ENCODE measurements at regions not wholly inside any gene's neighbourhood (a gene's known extent, or its start where the extent isn't known, plus 50 kb on each side); places are given as distances from the start of the nearest gene placed in this dataset.

DNA sequence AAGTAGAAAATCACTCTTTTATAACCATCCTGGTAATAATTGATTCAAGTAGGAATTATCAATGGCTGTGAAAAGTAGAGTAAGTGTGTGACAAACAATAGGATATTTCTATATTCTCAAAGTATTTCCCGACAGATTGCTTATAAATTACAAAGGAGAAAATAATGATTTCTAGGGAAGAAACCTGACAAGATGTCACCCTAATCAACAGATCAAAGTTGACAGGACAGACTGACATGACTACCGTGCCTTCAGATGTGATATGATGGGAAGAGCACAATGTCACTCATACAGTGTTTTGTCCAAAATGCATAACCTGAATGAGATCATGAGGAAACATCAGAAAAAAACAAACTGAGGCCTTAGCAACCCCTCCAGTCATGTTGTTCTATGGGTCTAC is 53.9 kb upstream of the TRIO start:
- 93% methylated on average over 2 of the region's 2 CpGs for WGBS
- TF ChIP-seq FOXA2 (IDR thresholded peaks at IDR 0.05) (no peak), NR2F2 (IDR thresholded peaks at IDR 0.05) (no peak), HNF4G (IDR thresholded peaks at IDR 0.05) (no peak), GABPA (IDR thresholded peaks at IDR 0.05 in 1 of 2, conservative IDR thresholded peaks at IDR 0.05 in 1 of 2) (no peak), SP1 (IDR thresholded peaks at IDR 0.05) (no peak), FOXA1 (IDR thresholded peaks at IDR 0.05) (no peak), TAF1 (conservative IDR thresholded peaks at IDR 0.05) (no peak), JUND (IDR thresholded peaks at IDR 0.05) (no peak), RXRA (IDR thresholded peaks at IDR 0.05) (no peak), RAD21 (IDR thresholded peaks at IDR 0.05) (no peak), EGR1 (IDR thresholded peaks at IDR 0.05; ENCODE audit: low read depth in 2 of 2) (no peak)
- TF ChIP-seq, protein P1, sequence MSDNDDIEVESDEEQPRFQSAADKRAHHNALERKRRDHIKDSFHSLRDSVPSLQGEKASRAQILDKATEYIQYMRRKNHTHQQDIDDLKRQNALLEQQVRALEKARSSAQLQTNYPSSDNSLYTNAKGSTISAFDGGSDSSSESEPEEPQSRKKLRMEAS (IDR thresholded peaks at IDR 0.05), result no peak
- TF ChIP-seq, protein P2, sequence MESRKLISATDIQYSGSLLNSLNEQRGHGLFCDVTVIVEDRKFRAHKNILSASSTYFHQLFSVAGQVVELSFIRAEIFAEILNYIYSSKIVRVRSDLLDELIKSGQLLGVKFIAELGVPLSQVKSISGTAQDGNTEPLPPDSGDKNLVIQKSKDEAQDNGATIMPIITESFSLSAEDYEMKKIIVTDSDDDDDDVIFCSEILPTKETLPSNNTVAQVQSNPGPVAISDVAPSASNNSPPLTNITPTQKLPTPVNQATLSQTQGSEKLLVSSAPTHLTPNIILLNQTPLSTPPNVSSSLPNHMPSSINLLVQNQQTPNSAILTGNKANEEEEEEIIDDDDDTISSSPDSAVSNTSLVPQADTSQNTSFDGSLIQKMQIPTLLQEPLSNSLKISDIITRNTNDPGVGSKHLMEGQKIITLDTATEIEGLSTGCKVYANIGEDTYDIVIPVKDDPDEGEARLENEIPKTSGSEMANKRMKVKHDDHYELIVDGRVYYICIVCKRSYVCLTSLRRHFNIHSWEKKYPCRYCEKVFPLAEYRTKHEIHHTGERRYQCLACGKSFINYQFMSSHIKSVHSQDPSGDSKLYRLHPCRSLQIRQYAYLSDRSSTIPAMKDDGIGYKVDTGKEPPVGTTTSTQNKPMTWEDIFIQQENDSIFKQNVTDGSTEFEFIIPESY (IDR thresholded peaks at IDR 0.05), result no peak
- TF ChIP-seq, protein P3, sequence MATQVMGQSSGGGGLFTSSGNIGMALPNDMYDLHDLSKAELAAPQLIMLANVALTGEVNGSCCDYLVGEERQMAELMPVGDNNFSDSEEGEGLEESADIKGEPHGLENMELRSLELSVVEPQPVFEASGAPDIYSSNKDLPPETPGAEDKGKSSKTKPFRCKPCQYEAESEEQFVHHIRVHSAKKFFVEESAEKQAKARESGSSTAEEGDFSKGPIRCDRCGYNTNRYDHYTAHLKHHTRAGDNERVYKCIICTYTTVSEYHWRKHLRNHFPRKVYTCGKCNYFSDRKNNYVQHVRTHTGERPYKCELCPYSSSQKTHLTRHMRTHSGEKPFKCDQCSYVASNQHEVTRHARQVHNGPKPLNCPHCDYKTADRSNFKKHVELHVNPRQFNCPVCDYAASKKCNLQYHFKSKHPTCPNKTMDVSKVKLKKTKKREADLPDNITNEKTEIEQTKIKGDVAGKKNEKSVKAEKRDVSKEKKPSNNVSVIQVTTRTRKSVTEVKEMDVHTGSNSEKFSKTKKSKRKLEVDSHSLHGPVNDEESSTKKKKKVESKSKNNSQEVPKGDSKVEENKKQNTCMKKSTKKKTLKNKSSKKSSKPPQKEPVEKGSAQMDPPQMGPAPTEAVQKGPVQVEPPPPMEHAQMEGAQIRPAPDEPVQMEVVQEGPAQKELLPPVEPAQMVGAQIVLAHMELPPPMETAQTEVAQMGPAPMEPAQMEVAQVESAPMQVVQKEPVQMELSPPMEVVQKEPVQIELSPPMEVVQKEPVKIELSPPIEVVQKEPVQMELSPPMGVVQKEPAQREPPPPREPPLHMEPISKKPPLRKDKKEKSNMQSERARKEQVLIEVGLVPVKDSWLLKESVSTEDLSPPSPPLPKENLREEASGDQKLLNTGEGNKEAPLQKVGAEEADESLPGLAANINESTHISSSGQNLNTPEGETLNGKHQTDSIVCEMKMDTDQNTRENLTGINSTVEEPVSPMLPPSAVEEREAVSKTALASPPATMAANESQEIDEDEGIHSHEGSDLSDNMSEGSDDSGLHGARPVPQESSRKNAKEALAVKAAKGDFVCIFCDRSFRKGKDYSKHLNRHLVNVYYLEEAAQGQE (IDR thresholded peaks at IDR 0.05), result no peak
- no peak for DNase-seq (ENCODE audit: low spot score)
- H3K4me3 ChIP-seq (ENCODE audit: low read depth in 1 of 3, low read length in 3 of 3), result no peak overlapping the region
- no peak overlapping the region for H3K9ac ChIP-seq (ENCODE audit: low read depth in 1 of 2, low read length in 2 of 2)
- H3K4me1 ChIP-seq (ENCODE audit: control insufficient read depth in 4 of 4, insufficient read depth in 4 of 4, low read length in 3 of 4), result no peaks in the 10 kb centered on the region
- H3K27me3 ChIP-seq (ENCODE audit: control insufficient read depth in 4 of 4, insufficient read depth in 4 of 4, low read length in 3 of 4), result no peaks in the 10 kb centered on the region
- H3K9me3 ChIP-seq (ENCODE audit: control insufficient read depth in 4 of 4, low read length in 3 of 4), result no peaks in the 10 kb centered on the region
- no peak overlapping the region for H3K27ac ChIP-seq (ENCODE audit: low read depth in 1 of 2, low read length in 2 of 2)
- H3K36me3 ChIP-seq (ENCODE audit: control insufficient read depth in 4 of 4, insufficient read depth in 3 of 4, low read depth in 1 of 4, low read length in 3 of 4), result no peaks in the 10 kb centered on the region

DNA sequence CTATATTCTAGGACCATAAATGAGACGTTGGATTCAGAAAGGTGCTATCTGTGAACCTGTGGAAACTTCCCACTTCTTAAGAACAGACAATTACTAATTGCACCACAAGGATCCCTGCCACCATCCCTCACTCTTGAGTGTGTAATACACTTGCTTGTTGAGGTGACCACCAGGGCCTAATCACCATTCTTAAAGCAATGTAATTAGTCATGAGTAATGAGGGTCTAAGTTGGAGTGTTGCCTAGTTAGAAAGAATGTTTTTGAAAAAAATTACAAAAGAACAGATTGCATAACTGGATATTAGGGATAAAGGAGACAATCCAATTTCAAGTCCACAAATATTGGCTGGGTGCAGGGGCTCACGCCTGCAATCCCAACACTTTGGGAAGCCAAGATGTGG is 56.9 kb upstream of the TRIO start:
- no peaks in the 10 kb centered on the region for H3K9me3 ChIP-seq (ENCODE audit: control insufficient read depth in 4 of 4, low read length in 3 of 4)
- no peak overlapping the region for H3K9ac ChIP-seq (ENCODE audit: low read depth in 1 of 2, low read length in 2 of 2)
- DNase-seq (ENCODE audit: low spot score), result no peak
- H3K36me3 ChIP-seq (ENCODE audit: control insufficient read depth in 4 of 4, insufficient read depth in 3 of 4, low read depth in 1 of 4, low read length in 3 of 4), result no peaks in the 10 kb centered on the region
- H3K4me3 ChIP-seq (ENCODE audit: low read depth in 1 of 3, low read length in 3 of 3), result no peak overlapping the region
- H3K27me3 ChIP-seq (ENCODE audit: control insufficient read depth in 4 of 4, insufficient read depth in 4 of 4, low read length in 3 of 4), result no peaks in the 10 kb centered on the region
- H3K27ac ChIP-seq (ENCODE audit: low read depth in 1 of 2, low read length in 2 of 2), result no peak overlapping the region
- no peaks in the 10 kb centered on the region for H3K4me1 ChIP-seq (ENCODE audit: control insufficient read depth in 4 of 4, insufficient read depth in 4 of 4, low read length in 3 of 4)
- WGBS, result 85% methylated on average over 2 of the region's 2 CpGs
- no peak for TF ChIP-seq RXRA (IDR thresholded peaks at IDR 0.05)
- TF ChIP-seq HNF4G (IDR thresholded peaks at IDR 0.05), result no peak
- TF ChIP-seq HNF4A (conservative IDR thresholded peaks at IDR 0.05), result no peak
- TF ChIP-seq TAF1 (conservative IDR thresholded peaks at IDR 0.05), result no peak
- TF ChIP-seq, protein P3 (IDR thresholded peaks at IDR 0.05), result no peak
- no peak for TF ChIP-seq GABPA (IDR thresholded peaks at IDR 0.05 in 1 of 2, conservative IDR thresholded peaks at IDR 0.05 in 1 of 2)
- TF ChIP-seq NR2F2 (IDR thresholded peaks at IDR 0.05), result no peak
- TF ChIP-seq FOXA2 (IDR thresholded peaks at IDR 0.05), result no peak
- TF ChIP-seq, protein P4, sequence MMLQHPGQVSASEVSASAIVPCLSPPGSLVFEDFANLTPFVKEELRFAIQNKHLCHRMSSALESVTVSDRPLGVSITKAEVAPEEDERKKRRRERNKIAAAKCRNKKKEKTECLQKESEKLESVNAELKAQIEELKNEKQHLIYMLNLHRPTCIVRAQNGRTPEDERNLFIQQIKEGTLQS (IDR thresholded peaks at IDR 0.05), result no peak
- TF ChIP-seq, protein P5, sequence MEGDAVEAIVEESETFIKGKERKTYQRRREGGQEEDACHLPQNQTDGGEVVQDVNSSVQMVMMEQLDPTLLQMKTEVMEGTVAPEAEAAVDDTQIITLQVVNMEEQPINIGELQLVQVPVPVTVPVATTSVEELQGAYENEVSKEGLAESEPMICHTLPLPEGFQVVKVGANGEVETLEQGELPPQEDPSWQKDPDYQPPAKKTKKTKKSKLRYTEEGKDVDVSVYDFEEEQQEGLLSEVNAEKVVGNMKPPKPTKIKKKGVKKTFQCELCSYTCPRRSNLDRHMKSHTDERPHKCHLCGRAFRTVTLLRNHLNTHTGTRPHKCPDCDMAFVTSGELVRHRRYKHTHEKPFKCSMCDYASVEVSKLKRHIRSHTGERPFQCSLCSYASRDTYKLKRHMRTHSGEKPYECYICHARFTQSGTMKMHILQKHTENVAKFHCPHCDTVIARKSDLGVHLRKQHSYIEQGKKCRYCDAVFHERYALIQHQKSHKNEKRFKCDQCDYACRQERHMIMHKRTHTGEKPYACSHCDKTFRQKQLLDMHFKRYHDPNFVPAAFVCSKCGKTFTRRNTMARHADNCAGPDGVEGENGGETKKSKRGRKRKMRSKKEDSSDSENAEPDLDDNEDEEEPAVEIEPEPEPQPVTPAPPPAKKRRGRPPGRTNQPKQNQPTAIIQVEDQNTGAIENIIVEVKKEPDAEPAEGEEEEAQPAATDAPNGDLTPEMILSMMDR (IDR thresholded peaks at IDR 0.05; ENCODE audit: low read depth, low read length, missing input control), result no peak
- TF ChIP-seq SP1 (IDR thresholded peaks at IDR 0.05), result no peak
- no peak for TF ChIP-seq EGR1 (IDR thresholded peaks at IDR 0.05; ENCODE audit: low read depth in 2 of 2)
- TF ChIP-seq RAD21 (IDR thresholded peaks at IDR 0.05), result no peak
- TF ChIP-seq JUND (IDR thresholded peaks at IDR 0.05), result no peak
- TF ChIP-seq, protein P1 (IDR thresholded peaks at IDR 0.05), result no peak
- TF ChIP-seq, protein P2 (IDR thresholded peaks at IDR 0.05), result no peak
- TF ChIP-seq FOXA1 (IDR thresholded peaks at IDR 0.05), result no peak
